ENCODE measurements at regions not wholly inside any gene's neighbourhood (a gene's known extent, or its start where the extent isn't known, plus 50 kb on each side); places are given as distances from the start of the nearest gene placed in this dataset.

DNA sequence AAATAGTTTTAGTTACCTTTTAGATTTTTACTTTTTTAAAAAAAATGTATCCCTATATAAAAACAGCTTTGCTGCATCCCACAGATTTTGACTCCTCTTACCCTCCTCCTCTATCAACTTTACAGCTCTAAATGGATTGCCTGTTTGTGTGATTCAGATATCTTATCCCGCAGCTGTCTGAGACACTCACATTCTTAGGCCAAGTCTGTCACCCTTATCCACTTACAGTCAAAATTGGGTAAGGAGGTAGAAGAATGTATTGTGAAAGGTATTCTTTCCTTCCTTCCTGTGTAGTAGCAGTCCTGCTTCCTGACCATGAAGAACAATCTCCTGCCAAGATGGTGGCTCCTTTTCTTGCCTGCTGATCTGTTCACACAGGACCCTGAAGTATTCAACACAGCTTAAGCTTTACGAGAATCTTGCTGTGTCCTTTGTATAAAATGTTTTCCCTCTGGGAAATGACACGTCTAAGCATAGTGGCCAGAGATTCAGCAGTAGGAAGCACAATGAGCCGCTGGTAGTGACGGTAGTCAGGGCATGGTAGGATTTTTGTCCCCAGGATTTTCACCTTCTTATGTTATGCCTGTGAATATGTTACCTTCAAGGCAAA is 67.7 kb upstream of the ST8SIA4 start:
- no peaks in the 10 kb centered on the region for H3K36me3 Mint-ChIP-seq
- no peaks in the 10 kb centered on the region for H3K4me1 Mint-ChIP-seq
- H3K9me3 Mint-ChIP-seq: no peaks in the 10 kb centered on the region
- H3K27me3 Mint-ChIP-seq (ENCODE audit: low read depth): peaks cover 18% of the 10 kb centered on the region
- H3K27ac Mint-ChIP-seq: no peak overlapping the region
- no peak overlapping the region for H3K4me3 Mint-ChIP-seq
- no peak for DNase-seq (ENCODE audit: low spot score in 2 of 2, unreplicated experiment in 2 of 2)
- no peak for TF ChIP-seq CTCF (IDR thresholded peaks at IDR 0.05; ENCODE audit: unreplicated experiment)

- Mint-ChIP-seq H3K4me3 (no peak overlapping the region), H3K9me3 (no peaks in the 10 kb centered on the region), H3K27me3 (ENCODE audit: low read depth) (peaks cover 21% of the 10 kb centered on the region), H3K27ac (no peak overlapping the region), H3K4me1 (peaks cover 4% of the 10 kb centered on the region), H3K36me3 (no peaks in the 10 kb centered on the region)
- no peak for TF ChIP-seq CTCF (IDR thresholded peaks at IDR 0.05; ENCODE audit: unreplicated experiment)
- no peak for DNase-seq (ENCODE audit: low spot score in 2 of 2, unreplicated experiment in 2 of 2)
These were observed 62.2 kb upstream of the ST8SIA4 start for GRCh38 chr5:100965291-100965690.

All from mesothelial cell of epicardium (in vitro differentiated cells).